ENCODE measurements at regions not wholly inside any gene's neighbourhood (a gene's known extent, or its start where the extent isn't known, plus 50 kb on each side); places are given as distances from the start of the nearest gene placed in this dataset.

DNA sequence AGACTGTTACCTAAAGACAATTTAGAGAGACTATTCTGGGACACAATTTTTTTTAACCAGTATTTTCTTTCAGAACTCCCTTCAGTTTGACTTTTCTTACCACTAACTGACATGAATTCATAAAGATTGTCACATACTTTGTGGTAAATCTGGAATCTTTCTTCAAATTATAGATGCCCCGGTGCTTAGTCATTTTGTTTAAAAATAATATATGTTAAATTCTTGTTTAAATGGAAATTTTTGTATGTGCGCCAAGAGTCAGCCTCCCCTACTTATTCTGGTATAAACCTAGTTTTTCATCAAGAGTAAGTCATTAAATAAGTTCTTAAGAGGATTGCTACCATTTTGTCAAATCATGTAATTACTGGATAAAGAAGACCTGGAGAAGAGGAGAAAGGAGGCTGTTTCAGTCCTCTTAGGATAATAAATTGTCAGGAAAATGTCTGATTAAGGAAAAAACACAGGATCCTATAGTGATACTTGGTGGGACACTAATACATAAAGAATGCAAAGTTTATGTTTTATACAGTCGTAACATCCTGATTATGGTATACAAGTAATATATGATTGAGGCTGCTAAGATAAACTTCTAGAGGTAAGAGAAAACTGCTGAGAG lies 424.4 kb downstream of the PMP22 start:
- H3K9ac ChIP-seq (ENCODE audit: insufficient read depth, low read depth, low read length): no peak overlapping the region
- WGBS (ENCODE audit: low lambda C conversion rate): 41% methylated on average over 3 of the region's 3 CpGs
- H3K36me3 ChIP-seq (replicated peaks in 1 of 2; ENCODE audit: control insufficient read depth in 1 of 2, insufficient read depth in 2 of 2, low read length in 2 of 2): no peaks in the 10 kb centered on the region
- peaks cover 0 to 3% of the 10 kb centered on the region in 2 experiments; a peak in 3 of 5 replicates for H3K27me3 ChIP-seq (ENCODE audit: control insufficient read depth in 1 of 2, insufficient read depth in 2 of 2, low read length in 2 of 2)
- no peaks in the 10 kb centered on the region for H4K20me1 ChIP-seq (ENCODE audit: insufficient read depth, low read length)
- no peak for FAIRE-seq
- H2AFZ ChIP-seq (ENCODE audit: low read length): no peak overlapping the region
- no peak overlapping the region for H3K4me3 ChIP-seq (replicated peaks in 1 of 3; ENCODE audit: insufficient read depth in 1 of 3, low read depth in 2 of 3, low read length in 3 of 3)
- ChIA-PET POLR2A (no interaction called here), CTCF (ENCODE audit: low intra/inter-chr PET ratio, low total read pairs) (no interaction called here)
- H3K9me3 ChIP-seq (ENCODE audit: low read length): no peaks in the 10 kb centered on the region
- H3K4me1 ChIP-seq (ENCODE audit: insufficient read depth, low read length): no peaks in the 10 kb centered on the region
- in situ Hi-C loops (cut with HindIII; ENCODE audit: extremely low pct_ligation_motif_present, low pct_unique_long_range_greater_than_20kb): no loop called here
- no peaks in the 10 kb centered on the region for H3K79me2 ChIP-seq (ENCODE audit: insufficient read depth, low read length)
- ATAC-seq: no peak
- no peak overlapping the region for H3K4me2 ChIP-seq (ENCODE audit: low read depth, low read length)
- no peak overlapping the region for H3K27ac ChIP-seq (ENCODE audit: extremely low read length, insufficient read depth, low read length)
- intact Hi-C loops (cut with micrococcal nuclease; ENCODE audit: unreplicated experiment): no loop called here
- BruUV-seq (replicated peaks): no TSS peak
- DNase-seq (ENCODE audit: low spot score): no peak
- TF ChIP-seq TBP (CRISPR knock-in tag; IDR thresholded peaks at IDR 0.05) (no peak), NR2F2 (IDR thresholded peaks at IDR 0.05; ENCODE audit: borderline replicate concordance, low read depth) (no peak), ONECUT2 (CRISPR knock-in tag; IDR thresholded peaks at IDR 0.05) (no peak), ZBTB20 (CRISPR knock-in tag; IDR thresholded peaks at IDR 0.05; ENCODE audit: borderline replicate concordance, low read depth) (no peak), ZNF572 (CRISPR knock-in tag; IDR thresholded peaks at IDR 0.05) (no peak), SRSF9 (IDR thresholded peaks at IDR 0.05; ENCODE audit: borderline replicate concordance, insufficient read depth, low read depth, low read length, poor library complexity, severe bottlenecking) (no peak), BRD4 (CRISPR knock-in tag; IDR thresholded peaks at IDR 0.05) (no peak), ZNF589 (CRISPR knock-in tag; conservative IDR thresholded peaks at IDR 0.05) (no peak)
- TF ChIP-seq, protein P1, sequence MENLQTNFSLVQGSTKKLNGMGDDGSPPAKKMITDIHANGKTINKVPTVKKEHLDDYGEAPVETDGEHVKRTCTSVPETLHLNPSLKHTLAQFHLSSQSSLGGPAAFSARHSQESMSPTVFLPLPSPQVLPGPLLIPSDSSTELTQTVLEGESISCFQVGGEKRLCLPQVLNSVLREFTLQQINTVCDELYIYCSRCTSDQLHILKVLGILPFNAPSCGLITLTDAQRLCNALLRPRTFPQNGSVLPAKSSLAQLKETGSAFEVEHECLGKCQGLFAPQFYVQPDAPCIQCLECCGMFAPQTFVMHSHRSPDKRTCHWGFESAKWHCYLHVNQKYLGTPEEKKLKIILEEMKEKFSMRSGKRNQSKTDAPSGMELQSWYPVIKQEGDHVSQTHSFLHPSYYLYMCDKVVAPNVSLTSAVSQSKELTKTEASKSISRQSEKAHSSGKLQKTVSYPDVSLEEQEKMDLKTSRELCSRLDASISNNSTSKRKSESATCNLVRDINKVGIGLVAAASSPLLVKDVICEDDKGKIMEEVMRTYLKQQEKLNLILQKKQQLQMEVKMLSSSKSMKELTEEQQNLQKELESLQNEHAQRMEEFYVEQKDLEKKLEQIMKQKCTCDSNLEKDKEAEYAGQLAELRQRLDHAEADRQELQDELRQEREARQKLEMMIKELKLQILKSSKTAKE (CRISPR knock-in tag; IDR thresholded peaks at IDR 0.05; ENCODE audit: borderline replicate concordance): no peak
- TF ChIP-seq, protein P2, sequence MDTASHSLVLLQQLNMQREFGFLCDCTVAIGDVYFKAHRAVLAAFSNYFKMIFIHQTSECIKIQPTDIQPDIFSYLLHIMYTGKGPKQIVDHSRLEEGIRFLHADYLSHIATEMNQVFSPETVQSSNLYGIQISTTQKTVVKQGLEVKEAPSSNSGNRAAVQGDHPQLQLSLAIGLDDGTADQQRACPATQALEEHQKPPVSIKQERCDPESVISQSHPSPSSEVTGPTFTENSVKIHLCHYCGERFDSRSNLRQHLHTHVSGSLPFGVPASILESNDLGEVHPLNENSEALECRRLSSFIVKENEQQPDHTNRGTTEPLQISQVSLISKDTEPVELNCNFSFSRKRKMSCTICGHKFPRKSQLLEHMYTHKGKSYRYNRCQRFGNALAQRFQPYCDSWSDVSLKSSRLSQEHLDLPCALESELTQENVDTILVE (CRISPR knock-in tag; IDR thresholded peaks at IDR 0.05): no peak
- TF ChIP-seq, protein P3, sequence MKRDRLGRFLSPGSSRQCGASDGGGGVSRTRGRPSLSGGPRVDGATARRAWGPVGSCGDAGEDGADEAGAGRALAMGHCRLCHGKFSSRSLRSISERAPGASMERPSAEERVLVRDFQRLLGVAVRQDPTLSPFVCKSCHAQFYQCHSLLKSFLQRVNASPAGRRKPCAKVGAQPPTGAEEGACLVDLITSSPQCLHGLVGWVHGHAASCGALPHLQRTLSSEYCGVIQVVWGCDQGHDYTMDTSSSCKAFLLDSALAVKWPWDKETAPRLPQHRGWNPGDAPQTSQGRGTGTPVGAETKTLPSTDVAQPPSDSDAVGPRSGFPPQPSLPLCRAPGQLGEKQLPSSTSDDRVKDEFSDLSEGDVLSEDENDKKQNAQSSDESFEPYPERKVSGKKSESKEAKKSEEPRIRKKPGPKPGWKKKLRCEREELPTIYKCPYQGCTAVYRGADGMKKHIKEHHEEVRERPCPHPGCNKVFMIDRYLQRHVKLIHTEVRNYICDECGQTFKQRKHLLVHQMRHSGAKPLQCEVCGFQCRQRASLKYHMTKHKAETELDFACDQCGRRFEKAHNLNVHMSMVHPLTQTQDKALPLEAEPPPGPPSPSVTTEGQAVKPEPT (CRISPR knock-in tag; IDR thresholded peaks at IDR 0.05; ENCODE audit: low read depth): no peak
- TF ChIP-seq, protein P4, sequence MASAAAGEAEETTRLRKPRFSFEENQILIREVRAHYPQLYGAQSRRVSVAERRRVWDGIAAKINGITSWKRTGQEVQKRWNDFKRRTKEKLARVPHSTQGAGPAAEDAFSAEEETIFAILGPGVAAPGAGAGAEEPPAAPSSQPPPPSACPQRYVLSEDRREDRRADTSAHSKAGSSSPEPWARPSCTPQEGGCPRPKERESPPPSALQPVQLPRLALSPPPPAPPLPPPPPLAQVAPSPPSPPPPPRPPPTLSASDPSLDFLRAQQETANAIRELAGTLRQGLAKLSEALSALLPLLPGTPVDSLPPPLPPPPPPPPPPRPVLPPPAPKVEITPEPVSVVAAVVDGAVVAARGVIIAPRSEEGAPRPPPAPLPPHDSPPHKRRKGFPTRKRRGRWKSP (CRISPR knock-in tag; IDR thresholded peaks at IDR 0.05): no peak
- TF ChIP-seq, protein P5, sequence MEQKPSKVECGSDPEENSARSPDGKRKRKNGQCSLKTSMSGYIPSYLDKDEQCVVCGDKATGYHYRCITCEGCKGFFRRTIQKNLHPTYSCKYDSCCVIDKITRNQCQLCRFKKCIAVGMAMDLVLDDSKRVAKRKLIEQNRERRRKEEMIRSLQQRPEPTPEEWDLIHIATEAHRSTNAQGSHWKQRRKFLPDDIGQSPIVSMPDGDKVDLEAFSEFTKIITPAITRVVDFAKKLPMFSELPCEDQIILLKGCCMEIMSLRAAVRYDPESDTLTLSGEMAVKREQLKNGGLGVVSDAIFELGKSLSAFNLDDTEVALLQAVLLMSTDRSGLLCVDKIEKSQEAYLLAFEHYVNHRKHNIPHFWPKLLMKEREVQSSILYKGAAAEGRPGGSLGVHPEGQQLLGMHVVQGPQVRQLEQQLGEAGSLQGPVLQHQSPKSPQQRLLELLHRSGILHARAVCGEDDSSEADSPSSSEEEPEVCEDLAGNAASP (CRISPR knock-in tag; IDR thresholded peaks at IDR 0.05; ENCODE audit: borderline replicate concordance): no peak
- TF ChIP-seq, protein P6, sequence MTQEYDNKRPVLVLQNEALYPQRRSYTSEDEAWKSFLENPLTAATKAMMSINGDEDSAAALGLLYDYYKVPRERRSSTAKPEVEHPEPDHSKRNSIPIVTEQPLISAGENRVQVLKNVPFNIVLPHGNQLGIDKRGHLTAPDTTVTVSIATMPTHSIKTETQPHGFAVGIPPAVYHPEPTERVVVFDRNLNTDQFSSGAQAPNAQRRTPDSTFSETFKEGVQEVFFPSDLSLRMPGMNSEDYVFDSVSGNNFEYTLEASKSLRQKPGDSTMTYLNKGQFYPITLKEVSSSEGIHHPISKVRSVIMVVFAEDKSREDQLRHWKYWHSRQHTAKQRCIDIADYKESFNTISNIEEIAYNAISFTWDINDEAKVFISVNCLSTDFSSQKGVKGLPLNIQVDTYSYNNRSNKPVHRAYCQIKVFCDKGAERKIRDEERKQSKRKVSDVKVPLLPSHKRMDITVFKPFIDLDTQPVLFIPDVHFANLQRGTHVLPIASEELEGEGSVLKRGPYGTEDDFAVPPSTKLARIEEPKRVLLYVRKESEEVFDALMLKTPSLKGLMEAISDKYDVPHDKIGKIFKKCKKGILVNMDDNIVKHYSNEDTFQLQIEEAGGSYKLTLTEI (CRISPR knock-in tag; conservative IDR thresholded peaks at IDR 0.05): no peak

Measured in HepG2 (cell line).